ENCODE measurements at regions not wholly inside any gene's neighbourhood (a gene's known extent, or its start where the extent isn't known, plus 50 kb on each side); places are given as distances from the start of the nearest gene placed in this dataset.
A peak's percentile ranks its signal among the peaks of the same experiment; 100 is the strongest.

GRCh38 chr12:116659771-116660481 is 77.9 kb downstream of the SPRING1 start:
- Mint-ChIP-seq H3K27ac (peak overlapping the region; percentile 5; the same call in 1 of the 2 replicates), H3K9me3 (no peaks in the 10 kb centered on the region), H3K36me3 (ENCODE audit: low read depth) (no peaks in the 10 kb centered on the region), H3K4me3 (peak overlapping the region; percentile 27; the same call in 1 of the 2 replicates), H3K4me1 (ENCODE audit: low read depth) (peaks cover 33% of the 10 kb centered on the region), H3K27me3 (ENCODE audit: insufficient read depth) (peaks cover 55% of the 10 kb centered on the region)
- DNase-seq = peak; percentile 43
- TF ChIP-seq CTCF (IDR thresholded peaks at IDR 0.05) = no peak

GRCh38 chr12:116657921-116658495 is 79.9 kb downstream of the SPRING1 start:
- H3K4me1 Mint-ChIP-seq (ENCODE audit: low read depth) = peaks cover 33% of the 10 kb centered on the region
- peaks cover 56% of the 10 kb centered on the region for H3K27me3 Mint-ChIP-seq (ENCODE audit: insufficient read depth)
- H3K9me3 Mint-ChIP-seq = no peaks in the 10 kb centered on the region
- no peak overlapping the region for H3K27ac Mint-ChIP-seq
- no peak for DNase-seq
- H3K36me3 Mint-ChIP-seq (ENCODE audit: low read depth) = no peaks in the 10 kb centered on the region
- peak overlapping the region; percentile 84 for H3K4me3 Mint-ChIP-seq
- no peak for TF ChIP-seq CTCF (IDR thresholded peaks at IDR 0.05)

- Mint-ChIP-seq H3K9me3 (no peaks in the 10 kb centered on the region), H3K4me3 (no peak overlapping the region), H3K27me3 (ENCODE audit: insufficient read depth) (peaks cover 55% of the 10 kb centered on the region), H3K4me1 (ENCODE audit: low read depth) (peaks cover 24% of the 10 kb centered on the region), H3K36me3 (ENCODE audit: low read depth) (no peaks in the 10 kb centered on the region), H3K27ac (no peak overlapping the region)
- TF ChIP-seq CTCF (IDR thresholded peaks at IDR 0.05) = no peak
- DNase-seq = no peak
These were observed 81.6 kb downstream of the SPRING1 start for GRCh38 chr12:116656306-116656705.

GRCh38 chr12:116654226-116654743 is 83.6 kb downstream of the SPRING1 start:
- TF ChIP-seq CTCF (IDR thresholded peaks at IDR 0.05) = no peak

GRCh38 chr12:116651089-116651488 is 86.8 kb downstream of the SPRING1 start:
- Mint-ChIP-seq H3K36me3 (ENCODE audit: low read depth) (peaks cover 5% of the 10 kb centered on the region; the same call in 1 of the 2 replicates), H3K9me3 (peaks cover 10% of the 10 kb centered on the region; the same call in 1 of the 2 replicates), H3K4me3 (no peak overlapping the region; the same call in 1 of the 2 replicates), H3K27me3 (ENCODE audit: insufficient read depth) (peaks cover 55% of the 10 kb centered on the region), H3K4me1 (ENCODE audit: low read depth) (no peaks in the 10 kb centered on the region; the same call in 1 of the 2 replicates), H3K27ac (no peak overlapping the region)
- no peak for TF ChIP-seq CTCF (IDR thresholded peaks at IDR 0.05)
- DNase-seq = no peak

More at GRCh38 chr12:116654226-116654743, 83.6 kb downstream of the SPRING1 start:
- peaks cover 57% of the 10 kb centered on the region for H3K27me3 Mint-ChIP-seq (ENCODE audit: insufficient read depth)
- DNase-seq = no peak
- no peak overlapping the region for H3K27ac Mint-ChIP-seq
- H3K9me3 Mint-ChIP-seq = peaks cover 3% of the 10 kb centered on the region; the same call in 1 of the 2 replicates
- H3K4me1 Mint-ChIP-seq (ENCODE audit: low read depth) = peaks cover 15% of the 10 kb centered on the region
- peaks cover 3% of the 10 kb centered on the region; the same call in 1 of the 2 replicates for H3K36me3 Mint-ChIP-seq (ENCODE audit: low read depth)
- H3K4me3 Mint-ChIP-seq = no peak overlapping the region

All from HFFc6 (cell line).